ENCODE measurements at regions not wholly inside any gene's neighbourhood (a gene's known extent, or its start where the extent isn't known, plus 50 kb on each side); places are given as distances from the start of the nearest gene placed in this dataset.
A peak's percentile ranks its signal among the peaks of the same experiment; 100 is the strongest.

DNA sequence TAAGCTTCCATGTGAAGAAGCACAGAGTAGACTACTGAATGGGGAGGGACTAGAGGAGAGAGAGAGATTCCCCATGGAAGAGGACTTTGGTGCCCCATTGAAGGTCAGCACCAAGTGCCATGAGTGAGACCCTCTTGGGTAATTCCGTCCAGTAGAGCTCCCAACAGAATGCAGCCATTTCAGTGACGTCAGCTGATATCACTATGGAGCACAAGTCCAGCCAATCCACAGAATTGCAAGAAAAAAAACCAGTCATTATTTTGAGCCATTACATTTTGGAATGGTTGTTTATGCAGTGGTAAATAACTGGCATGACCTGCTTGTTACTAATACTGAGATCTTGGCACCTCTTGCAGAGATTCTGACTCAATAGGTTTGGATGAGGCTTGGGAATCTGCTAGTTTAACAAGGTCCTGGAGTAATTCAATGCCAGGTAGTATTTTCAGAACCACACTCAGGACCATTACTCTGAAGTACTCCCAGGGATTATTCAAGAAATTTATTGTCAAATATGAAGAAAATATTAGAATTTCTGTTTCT, 52.6 kb upstream of the SP8 start:
- no peak overlapping the region for H3K4me3 ChIP-seq (ENCODE audit: low read depth, low read length)
- TF ChIP-seq, protein P1, sequence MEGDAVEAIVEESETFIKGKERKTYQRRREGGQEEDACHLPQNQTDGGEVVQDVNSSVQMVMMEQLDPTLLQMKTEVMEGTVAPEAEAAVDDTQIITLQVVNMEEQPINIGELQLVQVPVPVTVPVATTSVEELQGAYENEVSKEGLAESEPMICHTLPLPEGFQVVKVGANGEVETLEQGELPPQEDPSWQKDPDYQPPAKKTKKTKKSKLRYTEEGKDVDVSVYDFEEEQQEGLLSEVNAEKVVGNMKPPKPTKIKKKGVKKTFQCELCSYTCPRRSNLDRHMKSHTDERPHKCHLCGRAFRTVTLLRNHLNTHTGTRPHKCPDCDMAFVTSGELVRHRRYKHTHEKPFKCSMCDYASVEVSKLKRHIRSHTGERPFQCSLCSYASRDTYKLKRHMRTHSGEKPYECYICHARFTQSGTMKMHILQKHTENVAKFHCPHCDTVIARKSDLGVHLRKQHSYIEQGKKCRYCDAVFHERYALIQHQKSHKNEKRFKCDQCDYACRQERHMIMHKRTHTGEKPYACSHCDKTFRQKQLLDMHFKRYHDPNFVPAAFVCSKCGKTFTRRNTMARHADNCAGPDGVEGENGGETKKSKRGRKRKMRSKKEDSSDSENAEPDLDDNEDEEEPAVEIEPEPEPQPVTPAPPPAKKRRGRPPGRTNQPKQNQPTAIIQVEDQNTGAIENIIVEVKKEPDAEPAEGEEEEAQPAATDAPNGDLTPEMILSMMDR (conservative IDR thresholded peaks at IDR 0.05; ENCODE audit: low read depth, low read length): no peak
- DNase-seq (ENCODE audit: low read depth): peak; percentile 30

DNA sequence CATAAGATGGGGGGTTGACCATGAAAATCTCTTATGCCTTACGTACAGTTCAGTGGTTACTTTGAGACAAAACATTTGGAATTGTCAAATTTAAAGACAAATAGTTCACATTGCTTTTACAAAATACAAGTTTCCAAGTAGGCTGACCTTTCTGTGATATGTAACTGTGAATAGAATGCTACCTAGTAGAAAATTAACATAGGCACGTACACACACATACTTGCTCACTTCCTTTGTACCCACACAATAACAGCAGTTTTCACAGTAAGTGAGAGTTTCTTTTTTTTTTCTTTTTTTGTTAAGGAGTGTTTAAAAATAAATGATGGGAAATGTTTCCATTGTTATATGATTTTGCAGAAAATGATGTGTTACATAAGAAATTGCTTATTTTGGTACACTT, 53.3 kb upstream of the SP8 start:
- TF ChIP-seq, protein P1 (conservative IDR thresholded peaks at IDR 0.05; ENCODE audit: low read depth, low read length): no peak
- DNase-seq (ENCODE audit: low read depth): no peak

DNA sequence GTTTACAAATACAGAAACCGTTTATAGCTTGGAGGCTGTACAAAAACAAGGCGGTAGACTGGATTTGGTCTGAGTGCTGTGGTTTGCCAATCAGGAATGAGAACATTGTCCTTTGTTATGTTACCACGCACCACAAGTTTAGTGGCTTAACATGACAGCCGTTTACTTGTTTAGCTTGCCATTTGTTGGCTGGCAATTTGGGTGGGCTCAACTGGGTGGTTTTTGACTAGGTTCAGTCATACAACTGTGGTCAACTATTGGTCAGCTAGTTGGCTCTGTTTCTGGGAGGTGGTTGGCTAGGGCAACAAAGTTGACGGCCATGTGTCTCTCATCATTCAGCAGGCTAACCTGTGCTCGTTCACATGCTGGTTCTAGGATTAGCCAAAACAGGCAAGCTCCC, 60.1 kb upstream of the SP8 start:
- no peak overlapping the region for H3K4me3 ChIP-seq (ENCODE audit: low read depth, low read length)
- DNase-seq (ENCODE audit: low read depth): no peak
- TF ChIP-seq, protein P1 (conservative IDR thresholded peaks at IDR 0.05; ENCODE audit: low read depth, low read length): no peak

More for the DNA sequence above, 53.3 kb upstream of the SP8 start:
- H3K4me3 ChIP-seq (ENCODE audit: low read depth, low read length): no peak overlapping the region

DNA sequence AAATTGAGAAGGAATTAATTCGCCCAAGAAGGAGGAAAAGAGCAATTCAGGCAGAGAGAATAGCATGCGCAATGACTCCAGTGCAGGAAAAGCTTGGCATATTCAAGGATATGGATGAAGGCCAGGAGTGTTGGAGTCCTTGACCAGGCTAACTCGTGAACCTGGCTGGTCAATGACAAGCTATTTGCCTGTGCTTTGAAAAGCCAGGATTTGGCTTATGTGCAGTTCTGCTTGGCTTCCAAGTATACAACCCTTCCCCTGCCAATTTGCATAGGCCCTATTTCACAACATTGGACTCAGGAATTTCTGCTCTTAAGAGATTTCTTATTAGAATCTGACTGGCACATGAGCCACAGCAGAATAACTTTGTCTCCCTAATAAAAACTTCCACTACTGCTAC, 72.3 kb upstream of the SP8 start:
- TF ChIP-seq, protein P1 (conservative IDR thresholded peaks at IDR 0.05; ENCODE audit: low read depth, low read length): no peak
- DNase-seq (ENCODE audit: low read depth): no peak
- no peak overlapping the region for H3K4me3 ChIP-seq (ENCODE audit: low read depth, low read length)

DNA sequence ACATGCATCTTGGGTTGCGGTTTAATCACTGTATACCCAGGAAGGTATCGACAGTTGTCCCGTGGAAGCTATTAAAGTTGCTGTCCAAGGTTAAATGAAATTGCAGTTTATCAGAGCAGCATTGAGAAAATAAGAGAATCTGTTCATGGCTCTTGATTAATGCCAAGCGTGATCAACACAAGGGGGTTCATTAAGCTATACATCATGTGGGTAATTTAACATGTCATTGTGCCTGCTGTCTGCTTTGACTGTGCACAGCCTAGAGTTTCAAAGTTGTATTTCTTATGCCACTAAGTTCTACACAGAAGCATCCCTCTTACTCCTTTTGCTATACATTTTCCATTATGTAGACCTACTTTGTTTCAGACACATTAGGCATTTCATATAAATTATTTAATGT, 74.8 kb upstream of the SP8 start:
- no peak for DNase-seq (ENCODE audit: low read depth)
- H3K4me3 ChIP-seq (ENCODE audit: low read depth, low read length): no peak overlapping the region
- TF ChIP-seq, protein P1 (conservative IDR thresholded peaks at IDR 0.05; ENCODE audit: low read depth, low read length): no peak

DNA sequence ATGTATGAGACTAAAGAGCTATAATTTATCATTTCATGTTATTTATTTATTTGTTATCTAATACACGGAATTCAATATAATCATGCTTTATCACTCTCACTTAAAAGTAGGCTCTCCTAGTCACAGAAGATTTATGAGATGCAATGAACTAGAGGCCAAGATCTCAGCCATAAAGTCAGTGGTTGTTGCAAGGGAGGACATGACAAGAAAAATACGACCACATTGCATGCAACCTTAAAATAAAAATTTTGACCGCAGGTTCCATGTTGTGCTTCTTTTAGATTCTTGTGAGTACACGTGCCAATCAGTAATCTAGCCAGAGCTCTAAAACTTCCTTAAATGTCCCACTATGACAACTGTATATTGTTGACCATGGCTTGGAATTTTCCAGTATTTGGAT, 75.9 kb upstream of the SP8 start:
- TF ChIP-seq, protein P1 (conservative IDR thresholded peaks at IDR 0.05; ENCODE audit: low read depth, low read length): no peak
- H3K4me3 ChIP-seq (ENCODE audit: low read depth, low read length): no peak overlapping the region
- DNase-seq (ENCODE audit: low read depth): no peak

DNA sequence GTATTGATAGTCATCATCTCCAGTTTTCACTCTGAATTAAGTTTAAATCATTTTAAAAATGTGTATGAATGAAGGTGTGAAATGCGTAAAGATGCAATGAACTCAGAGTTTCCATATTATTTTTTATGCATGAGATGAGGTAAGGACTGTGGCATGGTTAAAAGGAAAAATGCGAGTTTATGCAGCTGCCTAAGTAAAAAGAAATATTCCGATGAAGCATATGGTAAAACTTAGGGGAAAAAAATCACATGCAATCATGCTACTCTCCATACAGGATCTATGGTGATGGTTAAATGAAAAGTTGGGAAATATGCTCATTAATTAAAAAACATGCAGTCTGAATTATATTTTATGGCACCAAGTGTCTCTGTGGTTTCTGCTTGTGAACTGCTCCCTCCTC, 77.5 kb upstream of the SP8 start:
- no peak for DNase-seq (ENCODE audit: low read depth)
- TF ChIP-seq, protein P1 (conservative IDR thresholded peaks at IDR 0.05; ENCODE audit: low read depth, low read length): no peak
- H3K4me3 ChIP-seq (ENCODE audit: low read depth, low read length): no peak overlapping the region
